ENCODE measurements at regions not wholly inside any gene's neighbourhood (a gene's known extent, or its start where the extent isn't known, plus 50 kb on each side); places are given as distances from the start of the nearest gene placed in this dataset.
"Not testable (repeated sequence)": the region's sequence is repeated elsewhere in the genome, so short reads cannot be mapped to it uniquely, and the experiment has no call there.

DNA sequence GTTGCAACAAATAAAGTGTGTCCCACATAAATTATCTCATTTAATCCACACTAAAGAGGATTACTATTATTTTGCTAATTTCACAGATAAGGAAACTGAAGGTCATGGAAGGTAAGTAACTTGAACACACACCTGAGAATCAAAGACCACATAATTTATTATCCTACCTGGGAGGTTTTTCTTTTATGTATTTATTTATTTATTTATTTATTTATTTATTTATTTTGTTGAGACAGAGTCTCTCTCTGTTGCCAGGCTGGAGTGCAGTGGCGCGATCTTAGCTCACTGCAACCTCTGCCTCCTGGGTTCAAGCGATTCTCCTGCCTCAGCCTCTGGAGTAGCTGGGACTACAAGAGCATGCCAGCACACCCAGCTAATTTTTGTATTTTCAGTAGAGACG is 1011.4 kb downstream of the VRK1 start:
- TF ChIP-seq SUZ12 (IDR thresholded peaks at IDR 0.05; ENCODE audit: extremely low read depth, insufficient read depth, insufficient read length); ZNF274 (IDR thresholded peaks at IDR 0.05; ENCODE audit: low read depth, low read length): not testable (repeated sequence)
